ENCODE measurements at regions not wholly inside any gene's neighbourhood (a gene's known extent, or its start where the extent isn't known, plus 50 kb on each side); places are given as distances from the start of the nearest gene placed in this dataset.

- no peak for TF ChIP-seq CTCF (conservative IDR thresholded peaks at IDR 0.05; ENCODE audit: low read length)
- TF ChIP-seq EZH2phosphoT487 (IDR thresholded peaks at IDR 0.05; ENCODE audit: borderline replicate concordance, low read depth, low read length), result no peak
These were observed 57.3 kb upstream of the PPP2R3A start for GRCh38 chr3:135908225-135908624.

All from OCI-LY7 (cell line).